Heart left ventricle (tissue), 16 donors: ENCODE measurements at regions not wholly inside any gene's neighbourhood (a gene's known extent, or its start where the extent isn't known, plus 50 kb on each side); places are given as distances from the start of the nearest gene placed in this dataset.

Experiments used
- ATAC-seq, 4 donors: fragments of 200-7000 bp; cut with Tn5 transposase; one replicate each; pipeline ENCODE4 v1.9.1; 2020 to 2022; ENCODE audit warnings: moderate library complexity in 4 of 4, mild to moderate bottlenecking in 3 of 4, moderate number of reproducible peaks in 1 of 4
- DNase-seq, 5 donors: peaks; one replicate each; pipeline ENCODE4 v3.0.0-alpha.2; 2020
- H3K27ac ChIP-seq, 12 donors: fragments of 200-600 bp; sonication (generic) in 4 of 12; one replicate each; pipeline versions ENCODE4 v1.5.0 to v1.8.0; 2016 to 2022; ENCODE audit warnings: mild to moderate bottlenecking in 2 of 12
- H3K27me3 ChIP-seq, 9 donors: fragments of 200-600 bp; sonication (generic) in 2 of 9; one replicate each; pipeline versions ENCODE4 v1.5.1 to v1.8.0; 2016 to 2022; ENCODE audit warnings: mild to moderate bottlenecking in 3 of 9
- H3K36me3 ChIP-seq, 9 donors: fragments of 200-600 bp; sonication (generic) in 2 of 9; one replicate each; pipeline versions ENCODE4 v1.5.0 to v1.8.0; 2018 to 2022; ENCODE audit warnings: mild to moderate bottlenecking in 2 of 9
- H3K4me1 ChIP-seq, 12 donors: fragments of 200-600 bp; sonication (generic) in 4 of 12; one replicate each; pipeline versions ENCODE4 v1.5.0 to v1.8.0; 2016 to 2022; ENCODE audit warnings: mild to moderate bottlenecking in 3 of 12
- H3K4me3 ChIP-seq, 12 donors: fragments of 200-600 bp; sonication (generic) in 4 of 12; one replicate each; pipeline versions ENCODE4 v1.5.0 to v1.8.0; 2017 to 2022; ENCODE audit warnings: mild to moderate bottlenecking in 9 of 12, moderate library complexity in 4 of 12
- H3K9me3 ChIP-seq, 12 donors: fragments of 200-600 bp; sonication (generic) in 4 of 12; one replicate each; pipeline versions ENCODE4 v1.5.0 to v1.8.0; 2016 to 2022; ENCODE audit warnings: mild to moderate bottlenecking in 1 of 12
- POLR2A ChIP-seq, 2 donors: fragments of 450-650 bp; IDR thresholded peaks; one replicate each; pipeline ENCODE4 v1.6.1; 2017; ENCODE audit warnings: antibody characterized with exemption in 2 of 2, mild to moderate bottlenecking in 2 of 2, moderate library complexity in 2 of 2
- WGBS, 4 donors: extraction: QIAGEN DNeasy Blood & Tissue Kit in 2 of 4; methylation state at CpG; one replicate each; pipeline versions ENCODE4 v1.1.5 to v1.1.7; 2013 to 2018; 5-methylcytosine and 5-hydroxymethylcytosine counted together
- intact Hi-C, 10 donors: fragments of 100-400 bp; cut with DNase I; formaldehyde crosslinking; loops; one replicate each; pipeline versions ENCODE4 v1.11.1 to v1.14.2; 2022
- TF ChIP-seq, protein P1 (sequence below), 12 donors: fragments of 200-600 bp; sonication (generic) in 4 of 12; IDR thresholded peaks; one replicate each; pipeline versions ENCODE4 v1.5.0 to v1.8.0; 2018 to 2022; ENCODE audit warnings: antibody characterized with exemption in 12 of 12, mild to moderate bottlenecking in 5 of 12
- donor health status: ischemic (EF 13 %, LVEDD 7.1; RV severe dilation, severe dysfunction).
- donor health status: healthy with polysubstance abuse.
- donor health status: DM: no; HTN: yes; CAD: no.
- donor health status: DM: no; HTN: no; CAD: no.
- donor health status: ischemic (EF 25% LVEDD 6.9; RV normal size, moderate dysfunction).
- donor health status: ischemic (EF 25% LVEDD 5.7; RV mildly dilated, moderate dysfunction).
- donor health status: healthy.
- donor health status: DM: yes; HTN: yes; CAD: no.
- donor health status: ischemic (EF 35%, LVEDD 5.7; RV mildly dilated, moderate dysfunction).
- donor health status: nonischemic (EF 11% LVEDD 7.7; RV severe dilation, severe dysfunction).
- donor health status: DM: yes; HTN: yes; CAD: no.
- donor health status: PGD.
- donor health status: ischemic (EF 29% LVEDD 5.4; RV normal size, mild dysfunction).
- donor health status: nonischemic (EF 23%, LVEDD 6.1; RV moderate dilation, normal function).

DNA sequence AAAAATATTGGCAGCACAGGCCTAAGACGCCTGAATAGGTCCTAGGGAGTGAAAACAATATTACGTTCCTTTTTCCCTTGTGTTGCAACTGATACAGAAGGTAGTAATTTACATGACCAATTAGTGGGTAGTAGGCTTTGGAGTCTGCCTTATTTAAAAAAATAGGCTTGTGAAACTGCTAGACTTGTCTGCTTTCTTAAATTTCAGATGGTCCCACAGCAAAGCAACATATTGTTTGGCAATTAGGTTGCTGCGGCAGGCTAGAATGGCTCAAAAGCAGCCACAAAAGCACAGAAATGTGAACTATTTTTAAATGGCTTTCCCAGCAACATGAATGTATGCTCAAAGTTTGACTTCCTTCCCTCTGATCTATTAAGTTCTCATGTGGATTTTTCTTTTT, 211.9 kb downstream of the TTC8 start:
- Histone ChIP-seq H3K4me3 (no peak overlapping the region), H3K4me1 (peaks cover 0 to 13% (median 6%) of the 10 kb centered on the region in 12 donors), H3K27ac (no peak overlapping the region), H3K27me3 (peaks cover 0 to 3% (median 0%) of the 10 kb centered on the region in 9 donors), H3K36me3 (no peaks in the 10 kb centered on the region), H3K9me3 (no peaks in the 10 kb centered on the region)
- intact Hi-C loops, result loop anchor here in 4 of 10 donors (5.0 to 10.0 kb wide), 4 partner anchors 586 to 736 kb away; no protein-coding TSS in a partner anchor
- 87 to 94% (median 91%) methylated on average over 3 of the region's 3 CpGs for WGBS, 4 donors
- no peak for DNase-seq
- TF ChIP-seq POLR2A (IDR thresholded peaks at IDR 0.05), result no peak
- TF ChIP-seq, protein P1, sequence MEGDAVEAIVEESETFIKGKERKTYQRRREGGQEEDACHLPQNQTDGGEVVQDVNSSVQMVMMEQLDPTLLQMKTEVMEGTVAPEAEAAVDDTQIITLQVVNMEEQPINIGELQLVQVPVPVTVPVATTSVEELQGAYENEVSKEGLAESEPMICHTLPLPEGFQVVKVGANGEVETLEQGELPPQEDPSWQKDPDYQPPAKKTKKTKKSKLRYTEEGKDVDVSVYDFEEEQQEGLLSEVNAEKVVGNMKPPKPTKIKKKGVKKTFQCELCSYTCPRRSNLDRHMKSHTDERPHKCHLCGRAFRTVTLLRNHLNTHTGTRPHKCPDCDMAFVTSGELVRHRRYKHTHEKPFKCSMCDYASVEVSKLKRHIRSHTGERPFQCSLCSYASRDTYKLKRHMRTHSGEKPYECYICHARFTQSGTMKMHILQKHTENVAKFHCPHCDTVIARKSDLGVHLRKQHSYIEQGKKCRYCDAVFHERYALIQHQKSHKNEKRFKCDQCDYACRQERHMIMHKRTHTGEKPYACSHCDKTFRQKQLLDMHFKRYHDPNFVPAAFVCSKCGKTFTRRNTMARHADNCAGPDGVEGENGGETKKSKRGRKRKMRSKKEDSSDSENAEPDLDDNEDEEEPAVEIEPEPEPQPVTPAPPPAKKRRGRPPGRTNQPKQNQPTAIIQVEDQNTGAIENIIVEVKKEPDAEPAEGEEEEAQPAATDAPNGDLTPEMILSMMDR (IDR thresholded peaks at IDR 0.05), result no peak
- no peak for ATAC-seq

DNA sequence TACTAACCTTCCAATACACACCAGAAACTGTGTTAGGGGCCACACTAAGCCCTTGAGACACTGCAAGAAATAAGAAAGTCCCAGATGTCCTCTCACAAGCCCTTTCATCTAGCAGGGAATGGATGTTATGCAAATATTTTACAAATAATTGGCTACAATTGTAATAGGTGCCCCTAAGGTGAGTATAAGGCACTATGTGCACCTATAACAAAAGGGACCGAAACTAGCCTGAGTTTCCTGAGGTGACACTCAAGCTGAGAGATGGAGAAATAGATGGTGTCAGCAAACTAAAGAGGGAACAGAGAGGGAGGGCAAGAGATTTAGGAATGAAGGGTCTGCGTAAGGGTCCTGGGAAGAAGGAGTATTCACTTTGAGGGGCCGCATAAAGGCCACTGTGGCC, 212.6 kb downstream of the TTC8 start:
- ATAC-seq (no peak), DNase-seq (no peak)
- Histone ChIP-seq H3K9me3 (no peaks in the 10 kb centered on the region), H3K36me3 (no peaks in the 10 kb centered on the region), H3K27ac (no peak overlapping the region), H3K4me1 (peaks cover 0 to 17% (median 8%) of the 10 kb centered on the region in 12 donors), H3K4me3 (no peak overlapping the region), H3K27me3 (peaks cover 0 to 2% (median 0%) of the 10 kb centered on the region in 9 donors)
- TF ChIP-seq, protein P1 (IDR thresholded peaks at IDR 0.05), result no peak
- no peak for TF ChIP-seq POLR2A (IDR thresholded peaks at IDR 0.05)
- intact Hi-C loops, result loop anchor here in 4 of 10 donors (5.0 to 10.0 kb wide), 4 partner anchors 585 to 735 kb away; no protein-coding TSS in a partner anchor
- WGBS, 4 donors, result 91 to 100% (median 98%) methylated on average over 3 of the region's 3 CpGs

DNA sequence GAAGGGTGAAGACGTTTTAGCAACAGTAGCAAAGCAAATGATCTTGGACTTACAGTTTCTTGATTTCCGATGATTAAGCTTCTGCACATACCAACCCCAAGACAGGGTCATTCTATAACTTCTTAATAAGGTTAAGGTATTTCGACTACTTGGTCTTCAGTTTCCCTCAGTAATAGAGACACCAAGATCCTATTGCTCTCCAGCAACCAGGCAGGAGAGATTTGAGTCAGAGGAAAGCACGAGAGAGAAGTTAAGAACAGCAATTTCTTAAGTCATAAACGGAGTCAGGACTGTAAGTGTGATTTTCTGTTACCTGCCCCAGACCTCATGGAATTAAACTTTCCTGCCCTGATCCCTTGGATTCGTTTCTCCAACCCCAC, 215.6 kb downstream of the TTC8 start:
- intact Hi-C loops, result loop anchor here (1.0 to 10.0 kb wide), 27 partner anchors 122 to 877 kb away; partner anchors contain the start of gene FOXN3 (in 6 of the 10)
- ATAC-seq (no peak), DNase-seq (no peak)
- peak overlapping the region in 7 of 12 donors; percentile 51 to 88 (median 75) for H3K27ac ChIP-seq
- H3K4me1 ChIP-seq, result peaks cover 0 to 17% (median 8%) of the 10 kb centered on the region in 12 donors
- TF ChIP-seq, protein P1 (IDR thresholded peaks at IDR 0.05), result no peak
- no peak for TF ChIP-seq POLR2A (IDR thresholded peaks at IDR 0.05)
- H3K4me3 ChIP-seq, result peak overlapping the region in 7 of 12 donors; percentile 35 to 56 (median 53)
- 38 to 41% (median 40%) methylated on average over 6 of the region's 6 CpGs for WGBS, 4 donors
- no peaks in the 10 kb centered on the region for H3K36me3 ChIP-seq
- H3K9me3 ChIP-seq, result peaks cover 0 to 6% (median 0%) of the 10 kb centered on the region in 12 donors
- no peaks in the 10 kb centered on the region for H3K27me3 ChIP-seq

DNA sequence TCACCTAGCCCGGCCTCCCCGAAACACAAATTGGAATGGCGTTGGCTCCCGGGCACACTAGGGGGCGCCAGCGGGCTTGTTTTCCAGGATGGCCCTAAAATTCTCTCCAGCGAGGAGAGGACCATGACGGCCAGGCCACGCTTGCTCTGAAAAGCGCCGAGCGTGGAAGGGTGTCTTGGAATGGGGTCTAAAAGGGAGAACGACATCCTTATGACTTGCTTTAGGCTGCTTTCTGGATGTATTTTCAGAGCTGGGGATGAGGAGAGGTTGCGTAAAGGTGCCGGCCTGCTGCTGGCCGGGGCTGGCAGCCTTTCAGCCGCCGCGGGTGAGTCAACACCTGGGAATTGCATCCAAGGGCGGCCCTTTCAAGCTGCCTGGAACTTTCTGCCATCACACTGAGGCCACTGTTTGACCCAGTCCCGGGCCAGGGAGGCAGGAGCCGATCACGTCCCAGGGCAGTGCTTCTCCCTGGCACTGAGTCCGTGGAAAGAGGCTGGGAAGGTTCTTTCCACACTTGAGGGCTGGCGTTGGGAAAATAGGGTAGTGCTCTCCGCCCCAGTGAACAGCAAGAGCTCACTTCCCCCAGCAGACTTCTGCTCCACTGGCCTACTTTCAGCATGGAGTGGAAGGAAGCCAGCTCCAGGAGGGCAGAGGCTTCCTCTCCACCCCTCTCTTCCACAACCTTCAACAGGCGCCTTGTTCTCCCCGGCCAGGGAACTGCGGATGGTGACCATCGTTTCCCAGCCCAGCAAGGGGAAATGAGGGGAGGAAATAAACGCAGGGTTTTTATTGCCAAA, 216.2 kb downstream of the TTC8 start:
- peak; percentile 90 to 98 (median 96) for ATAC-seq
- 2 to 9% (median 4%) methylated on average over 23 to 31 of the region's 31 CpGs for WGBS, 4 donors
- peak; percentile 85 to 93 (median 90) for DNase-seq
- intact Hi-C loops, result loop anchor here (1.0 to 10.0 kb wide), 27 partner anchors 122 to 877 kb away; partner anchors contain the start of gene FOXN3 (in 6 of the 10)
- Histone ChIP-seq H3K36me3 (no peaks in the 10 kb centered on the region), H3K27ac (peak overlapping the region; percentile 51 to 88 (median 72)), H3K4me3 (peak overlapping the region; percentile 5 to 63 (median 50)), H3K9me3 (peaks cover 0 to 6% (median 0%) of the 10 kb centered on the region in 12 donors), H3K27me3 (no peaks in the 10 kb centered on the region), H3K4me1 (peaks cover 0 to 17% (median 8%) of the 10 kb centered on the region in 12 donors)
- TF ChIP-seq, protein P1 (IDR thresholded peaks at IDR 0.05), result peak; percentile 91 to 98 (median 96)
- TF ChIP-seq POLR2A (IDR thresholded peaks at IDR 0.05), result no peak
